ENCODE measurements at regions not wholly inside any gene's neighbourhood (a gene's known extent, or its start where the extent isn't known, plus 50 kb on each side); places are given as distances from the start of the nearest gene placed in this dataset.
A peak's percentile ranks its signal among the peaks of the same experiment; 100 is the strongest.

DNA sequence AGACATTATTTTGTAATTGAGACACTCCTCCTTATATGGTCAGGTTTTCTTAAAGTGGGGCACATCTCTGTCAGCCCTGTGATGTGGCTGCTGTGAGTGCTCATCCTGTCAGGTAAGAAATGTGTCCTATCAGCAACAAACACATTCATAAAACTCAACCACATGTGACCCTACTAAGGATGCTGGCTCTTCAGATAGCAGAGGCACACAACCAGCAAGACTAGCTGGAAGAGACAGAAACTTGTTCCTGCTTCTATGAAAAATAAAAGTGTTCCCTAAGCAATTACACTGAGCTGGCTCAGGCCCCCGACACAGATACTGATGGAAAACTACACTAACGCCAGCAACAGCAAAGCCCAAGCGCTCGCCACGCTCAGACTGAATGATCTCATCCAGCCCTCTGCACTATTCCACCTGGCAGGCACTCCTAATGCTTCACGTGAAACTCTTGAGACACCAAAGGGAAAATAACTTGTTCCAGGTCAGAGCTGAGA lies 49.8 kb upstream of the CYP2D6 start:
- peaks cover 13% of the 10 kb centered on the region for H4K20me1 ChIP-seq (ENCODE audit: insufficient read depth, poor library complexity, severe bottlenecking)
- H3K79me2 ChIP-seq: peaks cover 62% of the 10 kb centered on the region
- no peak overlapping the region for H3K4me2 ChIP-seq
- H3K4me1 ChIP-seq (ENCODE audit: insufficient read depth): peaks cover 29% of the 10 kb centered on the region
- peak overlapping the region; percentile 74 for H3K27ac ChIP-seq
- DNase-seq (ENCODE audit: low spot score): peak; percentile 66
- H3K4me3 ChIP-seq: no peak overlapping the region
- no peak overlapping the region for H2AFZ ChIP-seq
- WGBS (ENCODE audit: low lambda C conversion rate, missing lambda C conversion rate): 47% methylated on average over 6 of the region's 6 CpGs
- no peaks in the 10 kb centered on the region for H3K27me3 ChIP-seq
- no peaks in the 10 kb centered on the region for H3K9me3 ChIP-seq (ENCODE audit: low read depth)
- TF ChIP-seq, protein P1, sequence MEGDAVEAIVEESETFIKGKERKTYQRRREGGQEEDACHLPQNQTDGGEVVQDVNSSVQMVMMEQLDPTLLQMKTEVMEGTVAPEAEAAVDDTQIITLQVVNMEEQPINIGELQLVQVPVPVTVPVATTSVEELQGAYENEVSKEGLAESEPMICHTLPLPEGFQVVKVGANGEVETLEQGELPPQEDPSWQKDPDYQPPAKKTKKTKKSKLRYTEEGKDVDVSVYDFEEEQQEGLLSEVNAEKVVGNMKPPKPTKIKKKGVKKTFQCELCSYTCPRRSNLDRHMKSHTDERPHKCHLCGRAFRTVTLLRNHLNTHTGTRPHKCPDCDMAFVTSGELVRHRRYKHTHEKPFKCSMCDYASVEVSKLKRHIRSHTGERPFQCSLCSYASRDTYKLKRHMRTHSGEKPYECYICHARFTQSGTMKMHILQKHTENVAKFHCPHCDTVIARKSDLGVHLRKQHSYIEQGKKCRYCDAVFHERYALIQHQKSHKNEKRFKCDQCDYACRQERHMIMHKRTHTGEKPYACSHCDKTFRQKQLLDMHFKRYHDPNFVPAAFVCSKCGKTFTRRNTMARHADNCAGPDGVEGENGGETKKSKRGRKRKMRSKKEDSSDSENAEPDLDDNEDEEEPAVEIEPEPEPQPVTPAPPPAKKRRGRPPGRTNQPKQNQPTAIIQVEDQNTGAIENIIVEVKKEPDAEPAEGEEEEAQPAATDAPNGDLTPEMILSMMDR (IDR thresholded peaks at IDR 0.05; ENCODE audit: poor library complexity): no peak
- no peak for TF ChIP-seq EZH2phosphoT487 (IDR thresholded peaks at IDR 0.05; ENCODE audit: low read depth, severe bottlenecking, unreplicated experiment)
- TF ChIP-seq EZH2 (IDR thresholded peaks at IDR 0.05; ENCODE audit: borderline replicate concordance): no peak
- no peaks in the 10 kb centered on the region for H3K36me3 ChIP-seq (replicated peaks; ENCODE audit: insufficient read depth, low read depth)
- no peaks in the 10 kb centered on the region for H3K9me2 ChIP-seq (replicated peaks; ENCODE audit: insufficient read depth)
